K562 (cell line): ENCODE measurements at regions not wholly inside any gene's neighbourhood (a gene's known extent, or its start where the extent isn't known, plus 50 kb on each side); places are given as distances from the start of the nearest gene placed in this dataset.
"Not testable (repeated sequence)": the region's sequence is repeated elsewhere in the genome, so short reads cannot be mapped to it uniquely, and the experiment has no call there.

ENCODE experiments used
- ATAC-seq: fragments of 200-7000 bp; cut with Tn5 transposase; 3 replicates; pipeline ENCODE4 v1.9.1; 2020; ENCODE audit warnings: moderate library complexity
- BruUV-seq: library from RNA; stranded (reverse); fragments of 400-500 nt; replicated peaks from 2 replicates; lab custom pipeline; 2021; lab: Mats Ljungman, UMichigan
- CTCF ChIA-PET: fragments of 300-600 bp; formaldehyde crosslinking; extraction: SDS; loops from one replicate; lab custom pipeline; 2021; ENCODE audit warnings: low intra/inter-chr PET ratio; lab: Yijun Ruan, JAX
- POLR2A ChIA-PET: fragments of 300-600, 350-650 bp; sonication (Branson Sonifier 250); formaldehyde crosslinking; extraction: SDS; loops from one replicate; lab custom pipeline; 2021; ENCODE audit warnings: antibody characterized with exemption, inconsistent platforms; lab: Yijun Ruan, JAX
- DNase-seq, 4 experiments: peaks; one replicate each; pipeline versions ENCODE4 v3.0.0 to v3.0.0-alpha.2; 2011 to 2018; ENCODE audit warnings: low spot score in 3 of 4, mixed read lengths in 3 of 4; ENCODE audit errors: extremely low read depth in 1 of 4
- FAIRE-seq: peaks from 2 replicates; lab custom pipeline; 2011; peaks lifted over from hg19 to GRCh38; lab: Jason Lieb, UNC
- H2AFZ ChIP-seq: 2 replicates; pipeline ENCODE4 v1.6.0; 2011; ENCODE audit warnings: low read depth, low read length, control low read depth, inconsistent platforms
- H3K27ac ChIP-seq: fragments of 200-600 bp; 3 replicates; pipeline ENCODE4 v1.8.0; 2011; ENCODE audit warnings: low read depth, mild to moderate bottlenecking, control low read depth, inconsistent platforms, low read length, moderate library complexity, mixed read lengths; ENCODE audit errors: extremely low read depth
- H3K27me3 ChIP-seq, 2 experiments: fragments of 300-600 bp in 1 of 2; 2 replicates in 1 of 2; 3 replicates in 1 of 2; pipeline versions ENCODE4 v1.6.0 to v1.8.0; 2011; ENCODE audit warnings: inconsistent platforms in 2 of 2, low read length in 2 of 2, mild to moderate bottlenecking in 1 of 2, mixed read lengths in 1 of 2, moderate library complexity in 1 of 2; ENCODE audit not compliant: control insufficient read depth in 2 of 2, insufficient read depth in 2 of 2
- H3K36me3 ChIP-seq: fragments of 300-600 bp; 3 replicates; pipeline ENCODE4 v1.8.0; 2011; ENCODE audit warnings: mild to moderate bottlenecking, low read length, inconsistent platforms; ENCODE audit not compliant: control insufficient read depth, insufficient read depth
- H3K4me1 ChIP-seq, 2 experiments: fragments of 200-600 bp in 1 of 2; replicated peaks in 1 of 2; 2 replicates in 1 of 2; 3 replicates in 1 of 2; pipeline versions ENCODE4 v1.5.1 to v1.8.0; 2011; ENCODE audit warnings: inconsistent platforms in 2 of 2, low read length in 2 of 2, mild to moderate bottlenecking in 1 of 2, mixed read lengths in 1 of 2, moderate library complexity in 1 of 2; ENCODE audit not compliant: control insufficient read depth in 2 of 2, insufficient read depth in 2 of 2
- H3K4me2 ChIP-seq: 2 replicates; pipeline ENCODE4 v1.6.1; 2011; ENCODE audit warnings: low read length, control low read depth, inconsistent platforms, mixed read lengths; ENCODE audit not compliant: insufficient read depth
- H3K4me3 ChIP-seq: fragments of 200-600 bp; sonication (generic), shearing (Covaris generic); 2 replicates; pipeline ENCODE4 v1.5.1; 2016; ENCODE audit warnings: control low read depth, inconsistent platforms
- H3K79me2 ChIP-seq: fragments of 200-600 bp; 3 replicates; pipeline ENCODE4 v1.8.0; 2011; ENCODE audit warnings: low read length, inconsistent platforms; ENCODE audit not compliant: control insufficient read depth, insufficient read depth
- H3K9ac ChIP-seq, 2 experiments: 2 replicates each; pipeline versions ENCODE4 v1.6.0 to v1.6.1; 2011; ENCODE audit warnings: low read depth in 2 of 2, low read length in 2 of 2, control low read depth in 1 of 2, inconsistent platforms in 1 of 2, mild to moderate bottlenecking in 1 of 2, mixed read lengths in 1 of 2; ENCODE audit not compliant: insufficient read depth in 1 of 2
- H3K9me1 ChIP-seq: one replicate; pipeline ENCODE4 v1.6.0; 2011; ENCODE audit warnings: inconsistent platforms, mild to moderate bottlenecking, low read length, moderate library complexity; ENCODE audit not compliant: control insufficient read depth, insufficient read depth
- H3K9me3 ChIP-seq: replicated peaks from 2 replicates; pipeline ENCODE4 v1.5.1; 2011; ENCODE audit warnings: low read depth, low read length, inconsistent platforms; ENCODE audit not compliant: control insufficient read depth, insufficient read depth
- H4K20me1 ChIP-seq: replicated peaks from 2 replicates; pipeline ENCODE4 v1.6.1; 2011; ENCODE audit warnings: low read length, inconsistent platforms, mixed read lengths; ENCODE audit not compliant: control insufficient read depth, insufficient read depth
- CREBBP ChIP-seq: IDR thresholded peaks from one replicate; pipeline ENCODE4 v1.6.1; 2012; ENCODE audit warnings: low read depth, mild to moderate bottlenecking, control low read depth, inconsistent platforms, low read length
- GABPB1 ChIP-seq: sonication (generic); formaldehyde crosslinking; IDR thresholded peaks from 2 replicates; pipeline ENCODE4 v1.8.0; 2022; ENCODE audit warnings: mild to moderate bottlenecking, missing genetic modification reagents
- GABPB2 ChIP-seq: fragments of 250-450 bp; sonication (Bioruptor Pico); conservative IDR thresholded peaks from 2 replicates; pipeline ENCODE4 v1.5.1; 2021; ENCODE audit warnings: mild to moderate bottlenecking
- MIER1 ChIP-seq: fragments of 450-650 bp; IDR thresholded peaks from 2 replicates; pipeline ENCODE4 v1.6.1; 2016; ENCODE audit warnings: antibody characterized with exemption, mild to moderate bottlenecking, low read depth
- MLLT1 ChIP-seq, 2 experiments: fragments of 450-650 bp; IDR thresholded peaks; 2 replicates each; pipeline ENCODE4 v1.6.1; 2016
- NFYB ChIP-seq: IDR thresholded peaks from 2 replicates; pipeline ENCODE4 v1.6.1; 2011; ENCODE audit warnings: mild to moderate bottlenecking, moderate library complexity; ENCODE audit not compliant: insufficient read length; ENCODE audit errors: extremely low read depth
- PCBP1 ChIP-seq: fragments of 200-400 bp; formaldehyde crosslinking; IDR thresholded peaks from 2 replicates; pipeline ENCODE4 v1.6.1; 2018; ENCODE audit warnings: mild to moderate bottlenecking, low read depth, low read length; ENCODE audit not compliant: poor library complexity, severe bottlenecking
- POLR2G ChIP-seq: fragments of 200-400 bp; formaldehyde crosslinking; IDR thresholded peaks from 2 replicates; pipeline ENCODE4 v1.6.1; 2017; ENCODE audit warnings: low read depth, mild to moderate bottlenecking, antibody characterized with exemption, low read length, moderate library complexity
- ZFP36 ChIP-seq: fragments of 150-350 bp; IDR thresholded peaks from 2 replicates; pipeline ENCODE4 v1.6.1; 2018; ENCODE audit warnings: low read length, low read depth; ENCODE audit not compliant: partially characterized antibody
- ZNF143 ChIP-seq: sonication (generic); formaldehyde crosslinking; IDR thresholded peaks from 2 replicates; pipeline ENCODE4 v1.9.0; 2022; ENCODE audit warnings: mild to moderate bottlenecking, missing genetic modification reagents
- ZNF347 ChIP-seq: fragments of 450-650 bp; formaldehyde crosslinking; IDR thresholded peaks from 2 replicates; pipeline ENCODE4 v1.4.0; 2020; ENCODE audit warnings: low read depth, mild to moderate bottlenecking, moderate library complexity
- ZNF431 ChIP-seq: sonication (generic); formaldehyde crosslinking; IDR thresholded peaks from 2 replicates; pipeline ENCODE4 v1.8.0; 2022; ENCODE audit warnings: mild to moderate bottlenecking, missing genetic modification reagents
- WGBS: fragments of 100-300 bp; shearing (Covaris generic); methylation state at CpG from one replicate; pipeline ENCODE4 v1.1.6; 2016; ENCODE audit warnings: low coverage, mixed read lengths; ENCODE audit not compliant: insufficient coverage; ENCODE audit errors: missing lambda C conversion rate; 5-methylcytosine and 5-hydroxymethylcytosine counted together
- in situ Hi-C: fragments of 300-500 bp; cut with MboI; formaldehyde crosslinking; loops from 4 replicates; pipeline ENCODE4 v1.15.0; 2018; ENCODE audit warnings: inconsistent platforms, mixed read lengths
- intact Hi-C: fragments of 100-400 bp; cut with micrococcal nuclease; formaldehyde crosslinking; loops from 2 replicates; pipeline ENCODE4 v1.14.2; 2022
- TF ChIP-seq, protein P1 (sequence below): fragments of 450-650 bp; IDR thresholded peaks from 2 replicates; pipeline ENCODE4 v1.6.1; 2016; ENCODE audit warnings: low read depth, mild to moderate bottlenecking, moderate library complexity
- TF ChIP-seq, protein P2 (sequence below): fragments of 450-650 bp; IDR thresholded peaks from 2 replicates; pipeline ENCODE4 v1.6.1; 2014; ENCODE audit warnings: low read depth, mild to moderate bottlenecking, moderate library complexity, borderline replicate concordance

GRCh38 chr6:86026890-86027289, 384.2 kb upstream of the SYNCRIP start:
- H4K20me1 ChIP-seq, CTCF ChIA-PET, H3K4me2 ChIP-seq, intact Hi-C loops, H3K9me3 ChIP-seq, H3K27me3 ChIP-seq, ATAC-seq, H3K9ac ChIP-seq, BruUV-seq, in situ Hi-C loops, POLR2A ChIA-PET, H3K4me3 ChIP-seq, H3K79me2 ChIP-seq, H2AFZ ChIP-seq, FAIRE-seq, DNase-seq, H3K27ac ChIP-seq, H3K36me3 ChIP-seq, H3K4me1 ChIP-seq, H3K9me1 ChIP-seq: not testable (repeated sequence)
- WGBS, result 0% methylated on average over 8 of the region's 10 CpGs

- no peak overlapping the region for H3K9ac ChIP-seq
- BruUV-seq, result no TSS peak
- DNase-seq, result no peak
- ChIA-PET POLR2A (interaction anchor here (1.2 kb wide), 1 partner anchor 13 kb away, joined by 3 read pairs; no protein-coding TSS in a partner anchor), CTCF (interaction anchor here (0.6 kb wide), 1 partner anchor 22 kb away, joined by 3 read pairs; no protein-coding TSS in a partner anchor)
- no peaks in the 10 kb centered on the region for H4K20me1 ChIP-seq
- FAIRE-seq, result no peak
- no peaks in the 10 kb centered on the region for H3K36me3 ChIP-seq
- TF ChIP-seq POLR2G, result no peak
- TF ChIP-seq ZNF143, result no peak
- no peak for TF ChIP-seq NFYB
- no peak for TF ChIP-seq ZNF347 (CRISPR knock-in tag)
- TF ChIP-seq, protein P1, sequence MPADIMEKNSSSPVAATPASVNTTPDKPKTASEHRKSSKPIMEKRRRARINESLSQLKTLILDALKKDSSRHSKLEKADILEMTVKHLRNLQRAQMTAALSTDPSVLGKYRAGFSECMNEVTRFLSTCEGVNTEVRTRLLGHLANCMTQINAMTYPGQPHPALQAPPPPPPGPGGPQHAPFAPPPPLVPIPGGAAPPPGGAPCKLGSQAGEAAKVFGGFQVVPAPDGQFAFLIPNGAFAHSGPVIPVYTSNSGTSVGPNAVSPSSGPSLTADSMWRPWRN, result no peak
- TF ChIP-seq, protein P2, sequence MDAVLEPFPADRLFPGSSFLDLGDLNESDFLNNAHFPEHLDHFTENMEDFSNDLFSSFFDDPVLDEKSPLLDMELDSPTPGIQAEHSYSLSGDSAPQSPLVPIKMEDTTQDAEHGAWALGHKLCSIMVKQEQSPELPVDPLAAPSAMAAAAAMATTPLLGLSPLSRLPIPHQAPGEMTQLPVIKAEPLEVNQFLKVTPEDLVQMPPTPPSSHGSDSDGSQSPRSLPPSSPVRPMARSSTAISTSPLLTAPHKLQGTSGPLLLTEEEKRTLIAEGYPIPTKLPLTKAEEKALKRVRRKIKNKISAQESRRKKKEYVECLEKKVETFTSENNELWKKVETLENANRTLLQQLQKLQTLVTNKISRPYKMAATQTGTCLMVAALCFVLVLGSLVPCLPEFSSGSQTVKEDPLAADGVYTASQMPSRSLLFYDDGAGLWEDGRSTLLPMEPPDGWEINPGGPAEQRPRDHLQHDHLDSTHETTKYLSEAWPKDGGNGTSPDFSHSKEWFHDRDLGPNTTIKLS, result no peak
- TF ChIP-seq ZFP36, result no peak
- no peak for TF ChIP-seq GABPB1
- no peak for TF ChIP-seq PCBP1
- no peak for TF ChIP-seq MLLT1 (IDR thresholded peaks at IDR 0.05)
- no peak for TF ChIP-seq CREBBP
- no peak for TF ChIP-seq MIER1
- TF ChIP-seq ZNF431 (CRISPR knock-in tag), result no peak
- TF ChIP-seq GABPB2 (CRISPR knock-in tag), result no peak
- no peak overlapping the region for H2AFZ ChIP-seq
- in situ Hi-C loops, result no loop called here
- no peaks in the 10 kb centered on the region for H3K4me1 ChIP-seq
- intact Hi-C loops, result no loop called here
- WGBS, result 0% methylated on average over 1 of the region's 1 CpG
- ATAC-seq, result no peak
- H3K4me2 ChIP-seq, result no peak overlapping the region
- no peaks in the 10 kb centered on the region for H3K9me1 ChIP-seq
- H3K27me3 ChIP-seq, result no peaks in the 10 kb centered on the region
- no peaks in the 10 kb centered on the region for H3K79me2 ChIP-seq
- H3K9me3 ChIP-seq, result no peaks in the 10 kb centered on the region
- H3K4me3 ChIP-seq, result no peak overlapping the region
- no peak overlapping the region for H3K27ac ChIP-seq
Measured at GRCh38 chr6:86017236-86017635, 374.6 kb upstream of the SYNCRIP start.
